Heart left ventricle (tissue), 16 donors: ENCODE measurements at regions not wholly inside any gene's neighbourhood (a gene's known extent, or its start where the extent isn't known, plus 50 kb on each side); places are given as distances from the start of the nearest gene placed in this dataset.
"Not testable (repeated sequence)": the region's sequence is repeated elsewhere in the genome, so short reads cannot be mapped to it uniquely, and the experiment has no call there.

Experiments
- ATAC-seq, 4 donors: fragments of 200-7000 bp; cut with Tn5 transposase; one replicate each; pipeline ENCODE4 v1.9.1; 2020 to 2022; ENCODE audit warnings: moderate library complexity in 4 of 4, mild to moderate bottlenecking in 3 of 4, moderate number of reproducible peaks in 1 of 4
- DNase-seq, 5 donors: peaks; one replicate each; pipeline ENCODE4 v3.0.0-alpha.2; 2020
- H3K27ac ChIP-seq, 12 donors: fragments of 200-600 bp; sonication (generic) in 4 of 12; one replicate each; pipeline versions ENCODE4 v1.5.0 to v1.8.0; 2016 to 2022; ENCODE audit warnings: mild to moderate bottlenecking in 2 of 12
- H3K27me3 ChIP-seq, 9 donors: fragments of 200-600 bp; sonication (generic) in 2 of 9; one replicate each; pipeline versions ENCODE4 v1.5.1 to v1.8.0; 2016 to 2022; ENCODE audit warnings: mild to moderate bottlenecking in 3 of 9
- H3K36me3 ChIP-seq, 9 donors: fragments of 200-600 bp; sonication (generic) in 2 of 9; one replicate each; pipeline versions ENCODE4 v1.5.0 to v1.8.0; 2018 to 2022; ENCODE audit warnings: mild to moderate bottlenecking in 2 of 9
- H3K4me1 ChIP-seq, 12 donors: fragments of 200-600 bp; sonication (generic) in 4 of 12; one replicate each; pipeline versions ENCODE4 v1.5.0 to v1.8.0; 2016 to 2022; ENCODE audit warnings: mild to moderate bottlenecking in 3 of 12
- H3K4me3 ChIP-seq, 12 donors: fragments of 200-600 bp; sonication (generic) in 4 of 12; one replicate each; pipeline versions ENCODE4 v1.5.0 to v1.8.0; 2017 to 2022; ENCODE audit warnings: mild to moderate bottlenecking in 9 of 12, moderate library complexity in 4 of 12
- H3K9me3 ChIP-seq, 12 donors: fragments of 200-600 bp; sonication (generic) in 4 of 12; one replicate each; pipeline versions ENCODE4 v1.5.0 to v1.8.0; 2016 to 2022; ENCODE audit warnings: mild to moderate bottlenecking in 1 of 12
- POLR2A ChIP-seq, 2 donors: fragments of 450-650 bp; IDR thresholded peaks; one replicate each; pipeline ENCODE4 v1.6.1; 2017; ENCODE audit warnings: antibody characterized with exemption in 2 of 2, mild to moderate bottlenecking in 2 of 2, moderate library complexity in 2 of 2
- WGBS, 4 donors: extraction: QIAGEN DNeasy Blood & Tissue Kit in 2 of 4; methylation state at CpG; one replicate each; pipeline versions ENCODE4 v1.1.5 to v1.1.7; 2013 to 2018; 5-methylcytosine and 5-hydroxymethylcytosine counted together
- intact Hi-C, 10 donors: fragments of 100-400 bp; cut with DNase I; formaldehyde crosslinking; loops; one replicate each; pipeline versions ENCODE4 v1.11.1 to v1.14.2; 2022
- donor health status: ischemic (EF 13 %, LVEDD 7.1; RV severe dilation, severe dysfunction).
- donor health status: healthy with polysubstance abuse.
- donor health status: DM: no; HTN: yes; CAD: no.
- donor health status: DM: no; HTN: no; CAD: no.
- donor health status: ischemic (EF 25% LVEDD 6.9; RV normal size, moderate dysfunction).
- donor health status: ischemic (EF 25% LVEDD 5.7; RV mildly dilated, moderate dysfunction).
- donor health status: healthy.
- donor health status: DM: yes; HTN: yes; CAD: no.
- donor health status: ischemic (EF 35%, LVEDD 5.7; RV mildly dilated, moderate dysfunction).
- donor health status: nonischemic (EF 11% LVEDD 7.7; RV severe dilation, severe dysfunction).
- donor health status: DM: yes; HTN: yes; CAD: no.
- donor health status: PGD.
- donor health status: ischemic (EF 29% LVEDD 5.4; RV normal size, mild dysfunction).
- donor health status: nonischemic (EF 23%, LVEDD 6.1; RV moderate dilation, normal function).

DNA sequence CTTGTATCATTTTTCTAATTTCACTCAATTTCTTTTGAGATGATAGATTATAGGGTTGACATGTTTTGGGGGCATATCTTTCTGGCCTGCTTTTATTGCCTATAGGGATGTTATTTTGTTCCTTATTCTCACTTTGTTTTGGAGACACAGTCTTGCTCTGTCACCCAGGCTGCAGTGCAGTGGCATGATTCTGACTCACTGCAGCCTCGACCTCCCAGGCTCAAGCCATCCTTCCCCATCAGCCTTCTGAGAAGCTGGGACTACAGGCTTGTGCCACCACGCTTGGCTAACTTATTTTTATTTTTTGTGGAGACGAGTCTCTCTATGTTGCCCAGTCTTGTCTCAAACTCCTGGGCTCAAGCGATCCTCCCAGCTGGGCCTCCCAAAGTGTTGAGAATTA is 72.8 kb upstream of the FAN1 start:
- H3K9me3 ChIP-seq, result no peaks in the 10 kb centered on the region
- DNase-seq, result no peak
- H3K4me1 ChIP-seq, result no peaks in the 10 kb centered on the region
- H3K4me3 ChIP-seq, result no peak overlapping the region
- H3K36me3 ChIP-seq, result no peaks in the 10 kb centered on the region
- no peak for TF ChIP-seq POLR2A (IDR thresholded peaks at IDR 0.05)
- 87 to 91% (median 88%) methylated on average over 4 of the region's 4 CpGs for WGBS, 4 donors
- intact Hi-C loops, result no loop called here
- H3K27ac ChIP-seq, result no peak overlapping the region
- H3K27me3 ChIP-seq, result no peaks in the 10 kb centered on the region
- no peak for ATAC-seq

GRCh38 chr15:30833379-30833778 is 70.3 kb upstream of the FAN1 start:
- H3K4me3 ChIP-seq, ATAC-seq, DNase-seq, intact Hi-C loops, H3K4me1 ChIP-seq, H3K27me3 ChIP-seq, H3K9me3 ChIP-seq, H3K36me3 ChIP-seq, H3K27ac ChIP-seq: not testable (repeated sequence)
- 76 to 88% (median 83%) methylated on average over 7 of the region's 7 CpGs for WGBS, 4 donors

DNA sequence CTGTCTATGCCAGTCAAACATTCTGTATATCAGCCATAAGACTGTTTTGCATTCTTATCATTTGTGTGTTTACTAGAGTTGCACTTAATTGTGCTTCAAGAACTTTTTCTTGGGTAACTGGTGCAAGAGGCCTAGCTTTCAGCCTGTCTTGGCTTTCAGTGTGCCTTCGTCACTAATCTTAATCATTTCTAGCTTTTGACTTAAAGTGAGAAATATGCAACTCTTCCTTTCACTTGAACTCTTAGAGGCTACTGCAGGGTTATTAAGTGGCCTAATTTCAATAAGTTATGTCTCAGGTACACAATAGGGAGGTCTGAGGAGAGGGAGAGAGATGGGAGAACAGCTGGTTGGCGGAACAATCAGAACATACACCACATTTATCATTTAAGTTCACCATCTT is 62.1 kb upstream of the FAN1 start:
- H3K9me3 ChIP-seq, H3K4me3 ChIP-seq, H3K27me3 ChIP-seq, ATAC-seq, H3K36me3 ChIP-seq, H3K27ac ChIP-seq, H3K4me1 ChIP-seq, DNase-seq, intact Hi-C loops: not testable (repeated sequence)
- 93 to 98% (median 94%) methylated on average over 2 of the region's 2 CpGs for WGBS, 4 donors

DNA sequence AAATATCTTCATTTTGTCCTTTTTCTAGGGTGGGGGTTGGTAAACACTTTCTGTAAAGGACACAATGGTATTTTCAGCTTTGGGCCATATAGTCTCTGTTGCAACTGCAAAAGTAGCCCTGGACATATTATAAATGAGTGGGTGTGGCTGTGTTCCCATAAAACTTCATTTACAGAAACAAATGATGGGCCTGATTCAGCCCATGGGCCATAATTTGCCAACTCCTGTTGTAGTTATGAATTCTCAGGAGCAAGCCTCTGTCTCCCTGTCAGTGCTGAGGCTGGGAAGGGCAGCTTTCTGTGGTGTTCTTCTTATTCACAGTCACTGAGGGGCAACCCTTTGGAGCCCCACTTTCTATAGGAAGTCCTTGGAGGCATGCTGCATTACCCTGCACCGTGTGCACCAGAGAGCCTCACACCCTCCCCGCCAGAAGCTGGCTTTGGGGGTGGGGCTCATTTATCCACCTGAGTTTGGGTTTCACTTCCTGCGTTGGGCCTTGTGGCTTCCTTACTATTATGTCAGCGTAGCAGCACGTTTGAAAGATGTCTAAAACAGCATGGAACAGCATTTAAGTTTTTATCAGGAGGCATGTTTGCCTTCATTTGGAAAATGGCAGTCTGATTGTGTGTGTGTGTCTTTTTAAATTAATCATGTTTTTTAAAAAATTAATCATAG is 60.8 kb upstream of the FAN1 start:
- H3K27ac ChIP-seq, DNase-seq, ATAC-seq, H3K4me3 ChIP-seq, H3K4me1 ChIP-seq, intact Hi-C loops, H3K36me3 ChIP-seq, H3K9me3 ChIP-seq, H3K27me3 ChIP-seq: not testable (repeated sequence)
- WGBS, 4 donors, result 32 to 53% (median 45%) methylated on average over 4 to 5 of the region's 5 CpGs

DNA sequence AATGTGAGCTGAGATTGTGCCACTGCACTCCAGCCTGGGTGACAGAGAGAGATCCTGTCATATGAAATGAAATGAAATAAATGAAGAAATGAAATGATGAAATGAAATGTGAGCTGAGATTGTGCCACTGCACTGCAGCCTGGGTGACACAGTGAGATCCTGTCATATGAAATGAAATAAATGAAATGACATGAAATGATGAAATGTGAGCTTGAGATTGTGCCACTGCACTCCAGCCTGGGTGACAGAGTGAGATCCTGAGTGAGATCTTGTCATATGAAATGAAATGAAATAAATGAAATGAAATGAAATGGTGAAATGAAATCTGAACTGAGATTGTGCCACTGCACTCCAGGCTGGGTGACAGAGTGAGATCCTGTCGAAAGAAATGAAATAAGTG is 58.2 kb upstream of the FAN1 start:
- H3K4me3 ChIP-seq, H3K4me1 ChIP-seq, H3K9me3 ChIP-seq, H3K36me3 ChIP-seq, DNase-seq, intact Hi-C loops, H3K27me3 ChIP-seq, H3K27ac ChIP-seq, ATAC-seq: not testable (repeated sequence)
- 83 to 90% (median 86%) methylated on average over 1 of the region's 1 CpG for WGBS, 4 donors
